HG02970 (cell line): ENCODE measurements at regions not wholly inside any gene's neighbourhood (a gene's known extent, or its start where the extent isn't known, plus 50 kb on each side); places are given as distances from the start of the nearest gene placed in this dataset.
"Not testable (repeated sequence)": the region's sequence is repeated elsewhere in the genome, so short reads cannot be mapped to it uniquely, and the experiment has no call there.

ENCODE experiments used
- ATAC-seq: cut with Tn5 transposase; IDR thresholded peaks from one replicate; pipeline ENCODE4 v1.9.1; 2021; ENCODE audit warnings: mild to moderate bottlenecking, moderate library complexity, moderate number of reproducible peaks; ENCODE audit not compliant: unreplicated experiment, low FRiP score

DNA sequence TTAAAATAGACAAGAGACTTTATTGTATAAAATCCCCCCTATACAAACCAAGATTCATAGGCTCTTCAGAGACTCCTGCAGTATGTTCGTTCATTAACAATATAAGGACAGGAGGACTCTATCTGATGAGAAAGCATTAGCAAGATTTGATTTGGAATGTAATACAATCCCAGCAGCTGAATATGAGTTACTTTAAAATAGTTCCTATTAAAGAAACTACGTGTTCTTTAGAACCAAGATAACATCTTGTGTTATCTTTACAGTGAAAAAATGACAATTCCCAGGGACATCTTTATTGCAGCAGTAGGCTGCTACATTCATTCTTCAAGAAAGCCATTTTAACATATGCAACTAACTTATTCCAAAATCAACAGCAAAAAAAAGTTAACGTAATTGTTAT, 1360.1 kb upstream of the GJE1 start:
- ATAC-seq = no peak

DNA sequence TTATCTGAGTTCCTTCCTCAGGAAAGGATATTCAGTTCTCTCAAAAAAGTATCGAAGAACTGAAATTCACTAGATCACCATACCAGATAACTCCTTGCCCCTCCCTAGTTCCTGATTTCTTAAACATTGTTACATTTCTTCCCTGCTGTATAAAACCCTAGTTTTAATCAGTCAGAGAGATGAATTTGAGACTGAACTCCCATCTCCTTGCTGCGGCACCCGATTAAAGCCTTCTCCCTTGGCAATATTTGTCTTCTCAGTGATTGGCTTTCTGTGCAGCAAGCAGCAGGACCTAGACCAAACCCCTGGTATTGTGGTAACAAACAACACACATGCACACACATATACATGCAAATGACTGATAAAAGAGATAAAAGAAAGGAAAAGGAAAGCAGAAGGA, 1364.6 kb upstream of the GJE1 start:
- no peak for ATAC-seq

DNA sequence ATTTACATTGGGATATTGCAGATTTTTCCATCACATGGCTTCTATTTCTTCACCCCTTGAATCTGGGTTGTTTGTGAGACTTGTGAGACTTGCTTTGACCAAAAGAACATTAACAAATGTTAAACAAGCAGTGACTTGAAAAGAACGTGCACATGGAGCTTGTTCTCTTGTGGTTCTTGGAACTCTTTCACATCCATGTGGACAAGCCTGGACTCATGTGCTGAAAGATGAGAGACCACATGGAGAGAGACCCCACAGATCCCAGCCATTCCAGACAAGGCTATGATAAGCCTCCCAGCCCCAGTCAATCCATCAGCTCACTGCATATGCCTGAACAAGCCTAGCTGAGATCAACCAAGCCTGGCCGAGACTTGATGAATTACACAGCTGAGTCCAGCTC, 1365.7 kb upstream of the GJE1 start:
- ATAC-seq = no peak

DNA sequence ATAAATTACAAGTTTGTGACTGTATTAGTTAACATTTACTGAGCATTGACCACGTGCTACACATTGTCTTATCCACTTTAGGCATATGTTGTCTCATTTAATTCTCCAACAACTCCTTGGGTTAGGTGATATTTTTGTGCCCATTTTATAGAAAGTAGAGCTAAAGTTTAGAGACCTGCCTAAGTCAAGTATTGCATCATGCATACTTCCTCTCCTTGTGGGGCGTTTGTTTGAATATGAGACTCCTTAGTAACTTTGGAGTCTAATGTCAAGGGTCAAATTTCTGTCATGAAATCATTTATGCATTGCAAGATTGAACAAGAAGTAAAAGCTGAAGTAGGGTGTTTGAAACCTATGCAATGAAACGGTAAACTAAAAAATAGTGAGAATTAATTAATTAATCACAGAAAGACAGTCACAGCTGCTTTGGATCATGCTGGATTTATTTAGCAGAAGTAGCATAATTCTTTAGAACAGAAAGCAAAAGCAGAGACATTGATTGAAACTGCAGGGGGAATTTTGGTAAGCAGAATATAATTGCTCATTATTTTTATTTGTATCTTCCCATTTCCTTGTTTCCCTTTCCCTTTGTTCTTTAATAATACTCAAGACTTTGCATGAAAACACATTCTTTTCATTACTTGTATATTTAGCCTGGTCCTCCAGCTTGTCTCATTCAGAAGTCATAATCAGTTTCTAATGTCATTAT, 1374.4 kb upstream of the GJE1 start:
- no peak for ATAC-seq

DNA sequence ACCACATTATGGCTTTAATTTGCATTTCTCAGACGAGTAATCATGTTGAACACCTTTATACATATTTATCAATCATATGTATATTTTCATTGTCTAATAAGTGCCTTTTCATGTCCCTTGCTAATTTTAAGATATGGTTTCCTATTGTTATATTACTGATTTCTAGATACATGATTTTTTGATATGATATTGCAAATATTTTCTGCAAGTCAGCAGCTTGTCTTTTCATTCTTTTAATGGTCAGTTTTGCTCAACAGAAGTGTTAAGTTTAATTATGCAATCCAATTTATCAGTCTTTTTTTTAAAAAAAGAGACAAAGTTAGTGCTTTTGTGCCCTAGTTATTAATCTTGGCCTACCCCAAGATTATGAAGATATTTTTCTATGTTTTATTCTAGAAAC, 1377.8 kb upstream of the CITED2 start:
- ATAC-seq = no peak

DNA sequence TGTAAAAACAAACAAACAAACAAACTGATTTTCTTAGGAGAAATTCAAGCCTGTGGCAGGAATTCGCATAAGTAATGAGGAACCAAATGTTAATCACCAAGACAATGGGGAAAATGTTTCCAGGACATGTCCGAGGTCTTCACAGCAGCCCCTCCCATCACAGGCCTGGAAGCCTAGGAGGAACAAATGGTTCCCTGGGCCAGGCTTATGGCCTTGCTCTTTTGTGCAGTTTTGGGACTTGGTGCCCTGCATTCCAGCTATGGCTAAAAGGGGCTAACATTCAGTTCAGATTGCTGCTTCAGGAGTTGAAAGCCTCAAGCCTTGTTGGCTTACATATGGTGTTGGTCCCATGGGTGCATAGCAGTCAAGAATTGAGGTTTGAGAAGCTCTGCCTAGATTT, 1372.7 kb upstream of the CITED2 start:
- ATAC-seq = no peak

DNA sequence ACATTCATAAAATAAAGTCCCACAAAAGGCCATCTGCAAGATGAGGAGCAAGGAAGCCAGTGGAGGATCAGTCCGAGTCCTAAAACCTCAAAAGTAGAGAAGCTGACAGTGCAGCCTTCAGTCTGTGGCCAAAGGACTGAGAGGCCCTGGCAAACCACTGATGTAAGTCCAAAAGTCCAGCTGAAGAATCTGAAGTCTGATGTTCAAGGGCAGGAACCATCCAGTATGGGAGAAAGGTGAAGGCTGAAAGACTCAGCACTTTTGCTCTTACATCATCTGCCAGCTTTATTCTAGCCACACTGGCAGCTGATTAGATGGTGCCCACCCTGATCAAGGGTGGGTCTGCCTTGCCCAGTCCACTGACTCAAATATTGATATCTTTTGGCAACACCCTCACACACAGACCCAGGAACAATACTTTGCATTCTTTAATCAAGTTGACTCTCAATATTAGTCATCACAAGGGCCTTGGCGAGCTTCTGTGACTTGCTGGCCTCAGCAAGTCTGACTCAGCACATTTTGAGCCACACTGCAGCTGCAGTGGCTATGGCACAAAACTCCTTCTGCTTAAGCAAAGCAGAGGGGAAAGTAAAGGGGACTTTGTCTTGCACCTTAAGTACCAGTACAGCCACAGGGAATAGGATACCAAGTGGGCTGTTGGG, 1370.3 kb upstream of the CITED2 start:
- ATAC-seq = no peak

DNA sequence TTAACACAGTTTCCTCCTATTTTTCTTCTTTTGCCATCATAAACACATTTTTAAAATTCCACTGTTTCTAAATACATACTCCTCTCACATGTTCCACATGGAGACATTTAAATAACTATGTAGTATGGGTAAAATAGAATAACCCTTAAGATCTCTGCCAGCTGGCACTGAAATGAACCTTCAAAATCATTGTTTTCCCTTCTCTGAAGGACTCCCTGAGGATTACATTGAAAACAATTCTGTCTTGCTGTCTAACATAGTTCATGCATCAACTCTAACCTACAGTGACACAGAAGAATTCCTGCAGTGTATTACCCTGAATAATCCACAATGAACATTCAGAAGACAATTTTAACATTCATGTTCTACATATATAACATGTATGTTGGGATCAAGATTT, 1361.8 kb upstream of the CITED2 start:
- no peak for ATAC-seq

DNA sequence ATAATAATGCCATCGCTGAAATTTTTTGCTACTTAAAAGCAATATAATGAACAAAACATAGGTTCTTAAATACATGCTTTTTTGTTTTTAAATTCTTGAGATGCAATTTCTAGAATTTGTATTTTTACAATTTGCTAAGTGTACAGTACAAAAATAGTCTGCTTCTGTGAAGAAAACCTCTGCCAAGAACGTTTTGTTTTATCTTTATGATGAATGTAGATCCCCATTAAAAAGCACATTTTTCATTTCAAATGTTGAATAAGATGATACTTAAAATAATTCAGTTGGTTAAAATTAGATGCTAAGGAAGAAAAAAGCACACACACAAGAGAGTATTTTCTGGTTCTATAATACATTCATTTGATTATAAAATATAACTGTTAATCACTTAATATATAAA, 1358.5 kb upstream of the CITED2 start:
- ATAC-seq = no peak

DNA sequence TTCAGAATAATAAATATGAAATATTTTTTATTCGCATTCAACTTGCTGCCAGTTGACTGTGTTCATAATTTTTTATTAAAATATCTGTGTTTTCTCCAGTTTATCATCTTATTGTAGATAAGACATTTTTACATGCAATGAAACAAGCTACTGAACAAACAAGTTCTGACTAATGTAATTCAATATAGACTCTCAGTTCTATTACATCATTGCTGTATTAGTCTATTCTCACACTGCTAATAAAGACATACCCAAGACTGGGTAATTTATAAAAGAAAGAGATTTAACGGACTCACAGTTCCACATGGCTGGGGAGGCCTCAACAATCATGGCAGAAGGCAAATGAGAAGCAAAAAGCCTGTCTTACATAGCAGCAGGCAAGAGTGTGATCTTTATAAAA, 1357.7 kb upstream of the CITED2 start:
- ATAC-seq = no peak

DNA sequence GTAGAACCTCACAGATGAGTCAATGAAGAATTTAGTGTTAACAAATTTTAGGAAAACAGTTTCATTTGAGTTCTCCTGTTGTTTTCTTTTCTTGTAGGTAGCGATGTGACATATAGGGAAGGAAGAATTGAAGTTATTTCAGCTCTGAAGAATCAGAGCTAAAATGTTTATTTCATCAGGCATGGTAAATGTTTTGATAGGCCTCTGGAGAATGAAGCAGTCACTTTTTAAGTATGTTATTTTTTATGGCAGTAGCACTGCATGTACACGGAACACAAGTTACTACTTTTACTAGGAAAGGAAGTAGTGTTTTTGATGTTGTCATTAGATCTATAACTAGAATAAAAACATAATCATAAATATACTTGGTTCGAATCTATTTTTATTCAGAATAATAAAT, 1357.3 kb upstream of the CITED2 start:
- no peak for ATAC-seq

DNA sequence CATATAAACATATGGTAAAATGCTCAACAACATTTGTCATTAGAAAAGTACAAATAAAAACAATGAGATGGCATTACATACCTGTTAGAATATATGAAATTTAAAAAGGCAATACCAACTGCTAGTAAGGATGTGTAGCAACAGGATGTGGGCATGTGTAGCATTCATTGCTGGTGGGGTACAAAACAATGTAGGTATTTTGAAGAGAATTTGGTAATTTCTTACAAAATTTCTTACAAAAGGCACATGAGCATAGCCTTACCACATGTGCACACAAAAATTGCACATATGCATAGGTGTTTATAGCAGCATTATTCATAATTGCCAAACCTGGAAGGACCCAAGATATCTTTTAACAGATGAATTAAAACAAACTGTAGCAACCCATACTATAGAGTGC, 1355.1 kb upstream of the CITED2 start:
- no peak for ATAC-seq

DNA sequence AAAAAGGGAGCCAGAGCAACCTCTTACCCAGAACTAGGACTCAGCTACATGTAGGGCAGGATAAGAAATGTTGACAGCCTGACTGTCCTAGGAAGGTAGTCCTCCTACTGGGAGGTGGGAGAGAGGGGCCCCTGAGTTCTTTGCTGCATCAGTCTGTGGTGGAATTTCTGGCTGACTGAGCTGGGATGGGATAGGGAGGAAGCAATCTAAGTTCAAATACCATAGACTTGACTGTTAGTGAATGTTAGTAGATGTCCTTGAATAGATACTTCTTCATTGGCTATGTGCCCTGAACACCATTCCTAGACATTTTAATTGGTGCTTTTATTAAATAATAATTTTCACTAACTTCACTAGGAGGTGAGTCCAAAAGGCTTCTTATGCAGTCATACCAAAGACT, 1343.6 kb upstream of the CITED2 start:
- ATAC-seq = no peak

DNA sequence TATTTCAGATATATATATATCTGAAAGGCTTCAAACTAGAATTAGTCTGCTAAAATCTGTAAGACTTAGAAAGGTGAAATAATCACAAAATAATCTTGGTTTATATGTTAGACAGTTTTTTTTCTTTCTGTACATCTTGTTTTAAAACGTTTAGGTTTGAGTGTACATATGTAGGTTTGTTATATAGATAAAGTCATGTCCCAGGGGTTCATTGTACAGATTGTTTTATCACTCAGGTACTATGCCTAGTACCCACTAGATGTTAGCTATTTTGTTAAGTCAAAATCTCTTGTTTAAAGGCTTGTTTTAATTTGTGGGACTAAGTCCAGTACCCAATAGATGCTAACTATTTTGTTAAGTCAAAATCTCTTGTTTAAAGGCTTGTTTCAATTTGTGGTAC, 1339.0 kb upstream of the CITED2 start:
- no peak for ATAC-seq

DNA sequence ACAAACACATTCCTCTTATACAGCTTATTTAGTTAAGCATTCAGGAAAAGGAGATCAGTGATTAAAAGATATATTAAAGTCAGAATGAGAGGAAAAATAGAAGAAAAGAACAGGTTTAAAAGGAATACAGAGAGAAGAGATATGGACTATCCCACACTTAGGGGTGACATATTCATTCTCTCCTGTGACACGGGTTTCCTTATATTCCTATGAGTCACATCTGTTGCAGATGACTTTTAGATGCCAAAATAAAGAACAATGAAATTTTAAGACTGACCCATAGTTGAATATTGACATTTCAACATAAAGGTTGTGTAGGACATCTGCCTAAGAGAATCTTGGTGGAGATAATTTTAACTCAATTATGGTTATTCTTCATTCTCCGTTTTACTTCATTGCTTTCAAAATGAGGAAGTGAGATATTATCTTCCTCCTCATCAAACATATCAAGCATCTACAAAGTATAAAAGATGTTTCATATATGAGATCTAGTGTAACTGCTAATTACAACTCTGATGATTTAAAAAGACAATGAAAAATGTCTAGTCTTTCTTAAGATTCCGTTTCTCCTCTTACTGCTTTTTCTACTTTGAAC, 1336.7 kb upstream of the CITED2 start:
- no peak for ATAC-seq

DNA sequence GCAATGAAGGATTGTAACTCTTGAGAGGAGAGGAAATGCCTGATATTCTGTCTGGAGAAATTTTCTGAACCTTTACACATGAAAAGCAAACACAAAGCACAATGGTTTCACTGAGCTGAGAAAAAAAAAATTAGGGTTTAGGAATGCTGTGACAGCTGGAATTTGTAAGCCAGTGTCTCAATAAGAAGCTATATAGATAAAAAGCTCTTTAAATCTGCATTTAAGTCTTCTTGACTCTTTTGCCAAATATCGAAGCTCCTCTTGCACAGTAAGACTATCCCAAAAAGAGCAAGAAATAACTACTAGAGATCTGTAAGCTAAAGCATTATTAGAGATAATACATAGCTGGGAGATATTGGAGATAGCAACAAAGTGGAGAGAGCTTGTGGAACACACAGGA, 1334.0 kb upstream of the CITED2 start:
- no peak for ATAC-seq

DNA sequence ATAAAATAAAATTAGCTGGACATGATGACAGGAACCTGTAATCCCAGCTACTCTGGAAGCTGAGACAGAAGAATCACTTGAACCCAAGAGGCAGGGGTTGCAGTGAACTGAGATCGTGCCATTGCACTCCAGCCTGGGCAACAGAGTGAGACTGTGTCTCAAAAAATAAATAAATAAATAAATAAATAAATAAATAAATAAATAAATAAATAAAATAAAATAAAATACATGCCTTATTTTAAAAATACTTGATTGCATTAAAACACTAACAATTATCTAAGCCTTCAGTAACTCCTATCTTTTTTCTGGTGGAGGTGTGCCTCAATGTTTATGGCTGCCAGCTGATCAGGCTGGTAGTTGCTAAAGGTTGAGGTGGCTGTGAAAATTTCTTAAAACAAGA, 1329.6 kb upstream of the CITED2 start:
- ATAC-seq = not testable (repeated sequence)

DNA sequence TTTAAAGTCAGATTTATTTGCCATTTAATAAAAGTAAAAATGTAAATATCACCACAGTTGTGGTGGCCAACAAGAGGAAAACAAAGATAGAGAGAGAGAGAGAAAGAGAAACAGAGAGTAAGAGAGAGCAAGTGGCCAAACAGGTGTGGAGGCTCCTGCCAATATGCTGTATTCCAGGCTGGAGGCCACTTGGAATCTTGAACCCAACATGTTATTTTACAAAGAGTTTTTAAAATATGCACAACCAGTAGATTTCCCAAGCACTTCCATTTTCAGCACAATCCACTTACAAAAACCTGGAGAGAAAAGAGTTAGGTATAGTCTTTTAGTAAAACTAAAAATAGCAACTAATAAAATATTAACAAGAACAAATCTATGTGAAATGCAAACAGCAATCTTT, 1323.1 kb upstream of the CITED2 start:
- ATAC-seq = no peak

DNA sequence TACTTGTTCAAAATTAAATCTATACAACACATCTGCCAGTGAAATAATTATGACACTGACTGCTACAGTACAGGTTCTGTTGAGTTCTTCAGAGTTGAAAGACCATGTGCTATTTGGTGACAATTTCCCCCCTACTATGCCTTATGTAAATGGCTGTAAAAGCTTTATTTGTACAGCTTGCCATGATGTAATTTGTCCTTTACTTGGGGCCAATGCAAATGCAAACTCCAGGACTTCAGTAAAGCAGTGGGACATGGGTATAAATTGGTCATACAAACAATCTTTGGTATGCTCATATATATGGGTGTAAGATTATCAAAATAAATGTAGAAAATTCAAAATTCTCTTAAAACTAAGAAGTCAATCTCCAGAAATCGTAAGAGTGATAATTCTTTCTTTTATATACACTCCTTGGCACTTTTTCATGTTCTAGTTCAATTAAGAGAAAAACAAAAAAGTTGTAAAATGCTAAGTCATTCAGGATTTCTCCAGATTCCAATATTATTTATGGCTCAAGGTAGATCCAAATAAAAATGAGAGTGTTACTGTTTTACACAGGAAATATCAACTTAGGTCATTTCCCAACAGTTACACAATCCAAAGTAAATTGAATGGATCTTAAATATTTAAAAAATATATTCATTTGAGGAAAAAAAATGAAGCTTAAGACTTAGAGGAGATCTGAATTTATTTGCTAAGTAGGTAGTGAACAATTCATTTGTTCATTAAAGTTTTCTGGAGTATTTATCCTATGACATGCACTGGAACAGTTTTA, 1310.5 kb upstream of the CITED2 start:
- ATAC-seq = no peak

DNA sequence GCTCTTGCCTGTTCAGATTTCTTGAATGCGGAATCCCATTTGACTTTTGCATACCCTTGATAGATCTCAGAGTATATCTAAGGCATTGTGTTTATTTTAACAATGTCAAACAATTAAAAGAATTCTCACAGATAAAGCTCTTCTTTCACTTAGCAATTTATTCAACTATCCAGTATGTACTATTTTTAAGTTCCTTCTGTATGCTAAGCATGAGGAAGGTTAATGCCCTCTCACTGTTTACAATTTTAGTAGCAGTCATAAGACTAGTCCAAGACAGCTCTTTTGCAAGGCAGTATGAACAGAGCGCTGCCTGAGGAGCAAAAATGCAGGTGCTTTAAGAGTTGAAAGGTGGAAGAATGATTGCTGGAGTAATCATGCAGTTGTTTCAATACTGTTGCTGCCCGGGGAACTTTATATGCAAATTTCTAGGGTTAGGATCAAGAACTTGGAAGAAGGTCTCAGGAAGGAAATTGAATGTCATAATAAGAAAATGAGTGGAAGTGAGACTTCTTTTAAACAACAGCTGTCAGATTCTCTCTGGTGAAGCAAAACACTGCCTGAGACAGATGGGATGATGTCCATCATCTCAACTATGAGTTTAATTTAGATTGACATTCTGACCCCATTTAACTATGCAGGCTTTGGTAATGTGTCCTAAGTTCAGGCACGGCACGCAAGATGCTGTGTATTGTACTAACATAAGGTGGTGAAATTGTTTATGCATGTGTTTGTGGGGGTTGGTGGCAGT, 1303.5 kb upstream of the CITED2 start:
- no peak for ATAC-seq

DNA sequence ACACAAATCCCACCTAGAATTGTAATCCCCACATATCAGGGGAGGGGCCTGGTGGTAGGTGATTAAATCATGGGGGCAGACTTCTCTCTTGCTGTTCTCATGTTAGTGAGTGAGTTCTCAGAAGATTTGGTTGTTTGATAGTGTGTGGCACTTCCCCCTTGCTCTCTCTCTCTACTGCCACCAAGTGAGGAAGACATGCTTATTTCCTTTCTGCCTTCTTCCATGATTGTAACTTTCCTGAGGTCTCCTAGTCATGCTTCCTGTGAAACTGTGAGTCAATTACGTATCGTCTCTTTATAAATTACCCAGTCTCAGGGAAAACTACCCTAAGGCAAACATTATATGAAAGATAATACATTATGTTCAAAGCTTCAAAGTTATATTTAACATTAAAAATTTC, 1297.5 kb upstream of the CITED2 start:
- no peak for ATAC-seq
